Fibroblast of pulmonary artery (primary cell): ENCODE measurements at regions not wholly inside any gene's neighbourhood (a gene's known extent, or its start where the extent isn't known, plus 50 kb on each side); places are given as distances from the start of the nearest gene placed in this dataset.

ENCODE experiments used
- DNase-seq: peaks from one replicate; pipeline ENCODE4 v3.0.0-alpha.2; 2010; ENCODE audit warnings: low read depth
- H3K4me3 ChIP-seq: replicated peaks from 2 replicates; pipeline ENCODE4 v1.5.1; 2011; ENCODE audit warnings: low read depth, mild to moderate bottlenecking, control low read depth, low read length, moderate library complexity
- CTCF ChIP-seq: IDR thresholded peaks from 2 replicates; pipeline ENCODE4 v1.5.1; 2011; ENCODE audit warnings: mild to moderate bottlenecking, control low read depth, low read length, inconsistent platforms; ENCODE audit errors: missing control alignments

- DNase-seq: no peak
- TF ChIP-seq CTCF: no peak
- H3K4me3 ChIP-seq: no peak overlapping the region
These were observed 666.4 kb downstream of the BRD1 start for GRCh38 chr22:49161002-49161850.

- DNase-seq: no peak
- TF ChIP-seq CTCF: no peak
- no peak overlapping the region for H3K4me3 ChIP-seq
These were observed 667.2 kb downstream of the BRD1 start for GRCh38 chr22:49160261-49161001.

GRCh38 chr22:49159711-49160110 lies 668.0 kb downstream of the BRD1 start:
- no peak for TF ChIP-seq CTCF
- DNase-seq: no peak
- H3K4me3 ChIP-seq: no peak overlapping the region

- TF ChIP-seq CTCF: no peak
- DNase-seq: no peak
- no peak overlapping the region for H3K4me3 ChIP-seq
These were observed 668.7 kb downstream of the BRD1 start for GRCh38 chr22:49158741-49159564.

GRCh38 chr22:49157529-49158339 lies 669.9 kb downstream of the BRD1 start:
- no peak for TF ChIP-seq CTCF
- no peak overlapping the region for H3K4me3 ChIP-seq
- DNase-seq: no peak

- no peak overlapping the region for H3K4me3 ChIP-seq
- no peak for DNase-seq
- no peak for TF ChIP-seq CTCF
These were observed 670.9 kb downstream of the BRD1 start for GRCh38 chr22:49156662-49157285.
